Lower leg skin (tissue), 4 donors: ENCODE measurements at regions not wholly inside any gene's neighbourhood (a gene's known extent, or its start where the extent isn't known, plus 50 kb on each side); places are given as distances from the start of the nearest gene placed in this dataset.

Experiments used
- DNase-seq, 2 donors: peaks; one replicate each; pipeline ENCODE4 v3.0.0-alpha.2; 2019; ENCODE audit warnings: low spot score in 2 of 2
- H3K4me3 ChIP-seq: fragments of 200-600 bp; sonication (generic); 2 replicates; pipeline ENCODE4 v1.5.1; 2017; ENCODE audit warnings: mild to moderate bottlenecking, low read depth; ENCODE audit not compliant: poor library complexity, severe bottlenecking
- CTCF ChIP-seq, 3 donors: fragments of 450-650 bp; IDR thresholded peaks; one replicate each; pipeline ENCODE4 v1.5.1; 2016; ENCODE audit warnings: antibody characterized with exemption in 3 of 3, mild to moderate bottlenecking in 3 of 3, moderate library complexity in 2 of 3
- POLR2A ChIP-seq, 2 donors: fragments of 450-650 bp; IDR thresholded peaks; one replicate each; pipeline ENCODE4 v1.6.1; 2016 to 2017; ENCODE audit warnings: antibody characterized with exemption in 2 of 2, mild to moderate bottlenecking in 1 of 2, moderate library complexity in 1 of 2
- WGBS, 2 donors: methylation state at CpG; one replicate each; pipeline ENCODE4 v1.1.5; 2018; 5-methylcytosine and 5-hydroxymethylcytosine counted together
- intact Hi-C: fragments of 100-400 bp; cut with DNase I; formaldehyde crosslinking; loops from one replicate; pipeline ENCODE4 v1.15.0; 2023; ENCODE audit warnings: low total_unique reads

GRCh38 chr20:58045579-58045978, 182.9 kb downstream of the ANKRD60 start:
- peak; percentile 7 to 66 for DNase-seq
- TF ChIP-seq POLR2A (IDR thresholded peaks at IDR 0.05) (no peak), CTCF (IDR thresholded peaks at IDR 0.05) (no peak)
- intact Hi-C loops, result no loop called here
- 82 to 88% methylated on average over 7 of the region's 7 CpGs for WGBS, 2 donors
- H3K4me3 ChIP-seq, result no peak overlapping the region

GRCh38 chr20:58044931-58045555, 183.4 kb downstream of the ANKRD60 start:
- WGBS, 2 donors, result 70 to 77% methylated on average over 9 of the region's 9 CpGs
- H3K4me3 ChIP-seq, result no peak overlapping the region
- TF ChIP-seq POLR2A (IDR thresholded peaks at IDR 0.05), result no peak
- no peak for TF ChIP-seq CTCF (IDR thresholded peaks at IDR 0.05)
- peak; percentile 13 to 61 for DNase-seq
- intact Hi-C loops, result no loop called here

GRCh38 chr20:58044286-58044685, 184.2 kb downstream of the ANKRD60 start:
- intact Hi-C loops, result no loop called here
- TF ChIP-seq POLR2A (IDR thresholded peaks at IDR 0.05) (no peak), CTCF (IDR thresholded peaks at IDR 0.05) (no peak)
- DNase-seq, result no peak
- 89 to 91% methylated on average over 6 of the region's 6 CpGs for WGBS, 2 donors
- H3K4me3 ChIP-seq, result no peak overlapping the region

GRCh38 chr20:58043236-58044140, 185.0 kb downstream of the ANKRD60 start:
- DNase-seq, result peak; percentile 11 to 83
- TF ChIP-seq CTCF (IDR thresholded peaks at IDR 0.05) (no peak), POLR2A (IDR thresholded peaks at IDR 0.05) (no peak)
- intact Hi-C loops, result no loop called here
- WGBS, 2 donors, result 57 to 63% methylated on average over 17 of the region's 17 CpGs
- H3K4me3 ChIP-seq, result no peak overlapping the region

- no peak overlapping the region for H3K4me3 ChIP-seq
- 32 to 71% methylated on average over 1 of the region's 1 CpG for WGBS, 2 donors
- intact Hi-C loops, result no loop called here
- DNase-seq, result peak; percentile 40 to 78
- no peak for TF ChIP-seq POLR2A (IDR thresholded peaks at IDR 0.05)
- no peak for TF ChIP-seq CTCF (IDR thresholded peaks at IDR 0.05)
Measured at GRCh38 chr20:58042591-58042990, 185.9 kb downstream of the ANKRD60 start.
